ENCODE measurements at regions not wholly inside any gene's neighbourhood (a gene's known extent, or its start where the extent isn't known, plus 50 kb on each side); places are given as distances from the start of the nearest gene placed in this dataset.
A peak's percentile ranks its signal among the peaks of the same experiment; 100 is the strongest.

- TF ChIP-seq ZNF572 (CRISPR knock-in tag; IDR thresholded peaks at IDR 0.05) (no peak), ZFP91 (CRISPR knock-in tag; IDR thresholded peaks at IDR 0.05; ENCODE audit: borderline replicate concordance) (no peak), MAZ (IDR thresholded peaks at IDR 0.05; ENCODE audit: borderline replicate concordance, low read depth, low read length) (no peak), MAZ (CRISPR knock-in tag; IDR thresholded peaks at IDR 0.05; ENCODE audit: low read depth) (0 out of 2 replicates have a peak, but pooled peaks have one; percentile 38), HNF4A (CRISPR knock-in tag; IDR thresholded peaks at IDR 0.05) (0 out of 2 replicates have a peak, but pooled peaks have one; percentile 13), ZNF737 (CRISPR knock-in tag; IDR thresholded peaks at IDR 0.05; ENCODE audit: borderline replicate concordance) (no peak), TBL1XR1 (IDR thresholded peaks at IDR 0.05; ENCODE audit: borderline replicate concordance, low read length, partially characterized antibody) (no peak), CTCF (CRISPR knock-in tag; IDR thresholded peaks at IDR 0.05) (no peak), ZNF740 (CRISPR knock-in tag; IDR thresholded peaks at IDR 0.05) (no peak), SMARCE1 (IDR thresholded peaks at IDR 0.05; ENCODE audit: borderline replicate concordance) (no peak), ZNF672 (CRISPR knock-in tag; IDR thresholded peaks at IDR 0.05) (no peak), ELF3 (CRISPR knock-in tag; IDR thresholded peaks at IDR 0.05) (0 out of 2 replicates have a peak, but pooled peaks have one; percentile 25), ZNF766 (CRISPR knock-in tag; IDR thresholded peaks at IDR 0.05; ENCODE audit: borderline replicate concordance) (peak; percentile 85; the same call in 1 of the 2 replicates), ZMAT5 (CRISPR knock-in tag; IDR thresholded peaks at IDR 0.05; ENCODE audit: borderline replicate concordance, low read depth) (no peak), ZNF549 (CRISPR knock-in tag; IDR thresholded peaks at IDR 0.05) (no peak), CERS6 (CRISPR knock-in tag; IDR thresholded peaks at IDR 0.05) (no peak), TOPORS (CRISPR knock-in tag; IDR thresholded peaks at IDR 0.05) (no peak), ZFP36L1 (CRISPR knock-in tag; IDR thresholded peaks at IDR 0.05) (no peak), SETDB1 (CRISPR knock-in tag; IDR thresholded peaks at IDR 0.05; ENCODE audit: borderline replicate concordance) (no peak), HDAC2 (CRISPR knock-in tag; IDR thresholded peaks at IDR 0.05) (0 out of 2 replicates have a peak, but pooled peaks have one; percentile 25), ZMYM4 (CRISPR knock-in tag; IDR thresholded peaks at IDR 0.05) (peak; percentile 54; the same call in 1 of the 2 replicates)
These were observed 80.4 kb upstream of the ZNF184 start (continued) for GRCh38 chr6:27553123-27553904.

Measured in HepG2 (cell line).